ENCODE measurements at regions not wholly inside any gene's neighbourhood (a gene's known extent, or its start where the extent isn't known, plus 50 kb on each side); places are given as distances from the start of the nearest gene placed in this dataset.

GRCh38 chr15:69818529-69818928 lies 279.2 kb downstream of the TLE3 start:
- Histone ChIP-seq H3K9me3 (no peaks in the 10 kb centered on the region), H3K27me3 (no peaks in the 10 kb centered on the region), H3K27ac (no peak overlapping the region), H3K4me1 (no peaks in the 10 kb centered on the region), H3K4me3 (no peak overlapping the region), H3K36me3 (no peaks in the 10 kb centered on the region)
- intact Hi-C loops (cut with DNase I), result no loop called here
- 93 to 94% methylated on average over 8 of the region's 8 CpGs for WGBS, 2 donors
- no peak for DNase-seq
- TF ChIP-seq, protein P1, sequence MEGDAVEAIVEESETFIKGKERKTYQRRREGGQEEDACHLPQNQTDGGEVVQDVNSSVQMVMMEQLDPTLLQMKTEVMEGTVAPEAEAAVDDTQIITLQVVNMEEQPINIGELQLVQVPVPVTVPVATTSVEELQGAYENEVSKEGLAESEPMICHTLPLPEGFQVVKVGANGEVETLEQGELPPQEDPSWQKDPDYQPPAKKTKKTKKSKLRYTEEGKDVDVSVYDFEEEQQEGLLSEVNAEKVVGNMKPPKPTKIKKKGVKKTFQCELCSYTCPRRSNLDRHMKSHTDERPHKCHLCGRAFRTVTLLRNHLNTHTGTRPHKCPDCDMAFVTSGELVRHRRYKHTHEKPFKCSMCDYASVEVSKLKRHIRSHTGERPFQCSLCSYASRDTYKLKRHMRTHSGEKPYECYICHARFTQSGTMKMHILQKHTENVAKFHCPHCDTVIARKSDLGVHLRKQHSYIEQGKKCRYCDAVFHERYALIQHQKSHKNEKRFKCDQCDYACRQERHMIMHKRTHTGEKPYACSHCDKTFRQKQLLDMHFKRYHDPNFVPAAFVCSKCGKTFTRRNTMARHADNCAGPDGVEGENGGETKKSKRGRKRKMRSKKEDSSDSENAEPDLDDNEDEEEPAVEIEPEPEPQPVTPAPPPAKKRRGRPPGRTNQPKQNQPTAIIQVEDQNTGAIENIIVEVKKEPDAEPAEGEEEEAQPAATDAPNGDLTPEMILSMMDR (IDR thresholded peaks at IDR 0.05), result no peak
- TF ChIP-seq EP300 (IDR thresholded peaks at IDR 0.05) (no peak), POLR2AphosphoS5 (IDR thresholded peaks at IDR 0.05) (no peak), POLR2A (IDR thresholded peaks at IDR 0.05) (no peak)

GRCh38 chr15:69819371-69819770 lies 278.3 kb downstream of the TLE3 start:
- H3K27me3 ChIP-seq, result no peaks in the 10 kb centered on the region
- no peaks in the 10 kb centered on the region for H3K4me1 ChIP-seq
- H3K36me3 ChIP-seq, result no peaks in the 10 kb centered on the region
- WGBS, 2 donors, result 95% methylated on average over 3 of the region's 3 CpGs
- H3K27ac ChIP-seq, result no peak overlapping the region
- no peak overlapping the region for H3K4me3 ChIP-seq
- no peaks in the 10 kb centered on the region for H3K9me3 ChIP-seq
- intact Hi-C loops (cut with DNase I), result no loop called here
- DNase-seq, result no peak
- TF ChIP-seq, protein P1 (IDR thresholded peaks at IDR 0.05), result no peak
- TF ChIP-seq POLR2AphosphoS5 (IDR thresholded peaks at IDR 0.05) (no peak), POLR2A (IDR thresholded peaks at IDR 0.05) (no peak), EP300 (IDR thresholded peaks at IDR 0.05) (no peak)

- Histone ChIP-seq H3K27me3 (no peaks in the 10 kb centered on the region), H3K27ac (no peak overlapping the region), H3K4me3 (no peak overlapping the region), H3K4me1 (peaks cover 0 to under 1% (median 0%) of the 10 kb centered on the region in 4 donors), H3K36me3 (no peaks in the 10 kb centered on the region), H3K9me3 (no peaks in the 10 kb centered on the region)
- intact Hi-C loops (cut with DNase I), result no loop called here
- no peak for DNase-seq
- WGBS, 2 donors, result 77 to 84% methylated on average over 7 of the region's 7 CpGs
- TF ChIP-seq POLR2A (IDR thresholded peaks at IDR 0.05) (no peak), POLR2AphosphoS5 (IDR thresholded peaks at IDR 0.05) (no peak), EP300 (IDR thresholded peaks at IDR 0.05) (no peak)
- TF ChIP-seq, protein P1 (IDR thresholded peaks at IDR 0.05), result no peak
These were observed 276.9 kb downstream of the TLE3 start for GRCh38 chr15:69820819-69821218.

GRCh38 chr15:69823223-69823907 lies 274.4 kb downstream of the TLE3 start:
- TF ChIP-seq POLR2AphosphoS5 (IDR thresholded peaks at IDR 0.05), result no peak
- no peak for TF ChIP-seq EP300 (IDR thresholded peaks at IDR 0.05)
- no peak for TF ChIP-seq POLR2A (IDR thresholded peaks at IDR 0.05)
- TF ChIP-seq, protein P1 (IDR thresholded peaks at IDR 0.05), result no peak
- Histone ChIP-seq H3K4me1 (peaks cover 0 to 9% (median 4%) of the 10 kb centered on the region in 4 donors), H3K4me3 (no peak overlapping the region), H3K9me3 (no peaks in the 10 kb centered on the region), H3K27me3 (no peaks in the 10 kb centered on the region), H3K27ac (no peak overlapping the region), H3K36me3 (no peaks in the 10 kb centered on the region)
- intact Hi-C loops (cut with DNase I), result no loop called here
- peak; percentile 19 for DNase-seq
- 66 to 74% methylated on average over 8 of the region's 8 CpGs for WGBS, 2 donors

Measured in sigmoid colon (tissue), 6 donors.